SKM-1 (cell line): ENCODE measurements at regions not wholly inside any gene's neighbourhood (a gene's known extent, or its start where the extent isn't known, plus 50 kb on each side); places are given as distances from the start of the nearest gene placed in this dataset.
"Not testable (repeated sequence)": the region's sequence is repeated elsewhere in the genome, so short reads cannot be mapped to it uniquely, and the experiment has no call there.

Experiments
- DNase-seq: peaks from one replicate; lab custom pipeline; 2025; ENCODE audit not compliant: unreplicated experiment; lab: John Stamatoyannopoulos, UW

DNA sequence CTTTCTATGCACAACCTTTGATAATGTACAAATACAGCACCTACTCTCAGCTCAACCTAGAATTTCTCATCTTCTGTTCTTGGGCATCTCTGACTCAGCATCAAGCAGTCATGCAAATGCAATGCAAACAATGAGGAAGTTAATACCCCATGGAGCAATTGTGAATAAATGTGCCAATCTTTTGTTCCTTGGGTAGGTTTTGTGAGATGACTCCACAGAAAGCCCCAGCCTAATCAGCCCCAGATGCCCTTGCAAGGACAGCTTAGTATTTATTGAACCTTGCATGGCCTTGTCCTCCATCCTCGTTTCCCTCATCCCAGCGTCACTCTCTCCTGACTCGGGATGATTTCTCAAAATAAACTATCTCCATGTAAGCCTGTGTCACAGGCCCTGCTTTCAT is 494.7 kb upstream of the NECTIN3 start:
- no peak for DNase-seq

DNA sequence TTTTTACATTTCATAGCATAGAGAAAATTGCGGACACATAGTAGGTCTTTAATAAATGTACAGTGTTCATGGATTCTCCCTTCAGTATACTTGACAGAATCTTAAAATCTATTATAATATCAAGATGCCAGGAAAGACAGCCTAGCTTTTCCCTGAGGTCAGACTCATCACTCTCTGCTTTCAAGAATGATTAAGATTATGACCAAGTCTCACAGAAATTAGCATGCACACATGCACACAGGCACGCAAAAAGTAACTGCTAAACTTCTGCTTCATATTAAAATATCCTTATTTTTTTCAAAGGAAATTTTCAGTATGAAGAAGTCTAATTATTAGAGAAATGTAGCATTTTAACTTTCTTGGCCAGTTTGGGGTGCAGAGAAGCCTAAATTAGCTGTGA is 493.8 kb upstream of the NECTIN3 start:
- DNase-seq = no peak

DNA sequence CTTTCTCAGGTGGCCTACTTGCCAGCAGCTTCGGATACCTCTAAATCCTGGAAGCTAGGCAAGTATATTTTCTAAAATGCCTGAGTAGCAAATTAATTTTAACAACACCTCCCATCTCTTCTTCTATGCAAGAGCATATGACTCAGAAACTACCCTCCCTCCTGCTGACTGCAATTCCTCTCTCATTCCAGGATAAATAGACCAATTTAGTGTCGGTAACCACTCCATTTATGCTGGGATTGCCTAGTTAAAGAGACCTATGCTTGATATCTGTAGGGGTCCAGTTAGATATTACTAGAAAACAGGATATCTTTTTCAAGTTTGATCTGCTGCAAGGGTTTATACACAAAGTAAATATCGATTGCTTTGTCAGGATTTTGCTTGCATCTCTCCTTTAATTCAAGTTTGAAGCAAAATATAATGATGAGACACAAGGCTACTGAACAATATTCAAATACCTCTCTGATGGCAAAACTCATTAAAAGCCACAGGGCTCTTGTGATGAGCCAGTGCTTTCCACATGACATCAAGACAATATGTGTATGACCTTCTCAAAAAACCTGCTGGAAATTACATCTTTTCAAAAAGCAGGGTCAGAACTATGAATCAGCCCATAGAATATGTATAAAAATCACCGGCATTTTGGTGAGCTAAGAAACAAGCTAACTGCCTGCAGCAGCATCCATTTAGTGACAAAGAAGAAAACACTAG is 491.6 kb upstream of the NECTIN3 start:
- no peak for DNase-seq

DNA sequence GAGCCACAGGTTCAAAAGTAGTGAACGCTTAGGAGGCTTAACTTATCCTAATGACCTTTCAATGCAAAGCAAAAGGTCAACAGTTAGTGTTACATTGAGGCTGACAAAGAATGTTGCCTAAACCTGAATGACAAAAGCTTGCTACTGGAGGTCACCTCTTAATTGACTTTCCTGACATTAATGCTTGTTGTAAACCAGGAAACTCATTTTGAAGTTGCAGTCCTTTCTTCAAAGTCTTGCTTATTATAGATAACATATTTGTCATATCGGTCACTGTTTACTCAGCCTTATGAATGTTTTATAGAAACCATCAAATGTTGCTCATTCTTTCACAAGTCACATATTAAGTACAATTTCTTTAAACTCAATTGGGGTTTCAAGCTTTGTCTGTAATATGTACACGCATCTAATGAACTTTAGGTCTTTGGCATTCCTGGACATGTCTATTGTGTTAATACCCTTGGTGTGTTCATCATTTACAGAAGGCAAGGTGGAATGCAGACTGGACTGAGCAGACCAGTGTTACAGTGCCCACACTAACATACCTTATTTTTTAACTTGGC is 488.2 kb upstream of the NECTIN3 start:
- DNase-seq = no peak

DNA sequence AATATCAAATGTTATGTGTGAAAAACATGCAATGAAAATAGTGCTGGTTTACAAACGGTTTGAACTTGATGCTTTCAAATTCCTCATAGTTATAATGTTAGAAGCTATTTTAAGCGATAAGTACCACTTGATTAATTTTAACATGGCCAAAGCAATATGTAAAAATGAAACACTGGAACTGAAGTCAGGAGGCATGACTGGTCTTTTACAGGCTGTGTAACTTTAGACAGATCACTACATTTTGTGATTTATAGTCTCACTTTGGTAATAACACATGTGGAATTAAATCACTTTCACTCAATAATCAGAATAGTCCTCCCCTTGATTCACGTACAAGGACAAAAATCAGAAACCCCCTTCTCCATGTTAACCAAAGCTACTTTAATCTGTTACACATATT is 482.7 kb upstream of the NECTIN3 start:
- DNase-seq = no peak

DNA sequence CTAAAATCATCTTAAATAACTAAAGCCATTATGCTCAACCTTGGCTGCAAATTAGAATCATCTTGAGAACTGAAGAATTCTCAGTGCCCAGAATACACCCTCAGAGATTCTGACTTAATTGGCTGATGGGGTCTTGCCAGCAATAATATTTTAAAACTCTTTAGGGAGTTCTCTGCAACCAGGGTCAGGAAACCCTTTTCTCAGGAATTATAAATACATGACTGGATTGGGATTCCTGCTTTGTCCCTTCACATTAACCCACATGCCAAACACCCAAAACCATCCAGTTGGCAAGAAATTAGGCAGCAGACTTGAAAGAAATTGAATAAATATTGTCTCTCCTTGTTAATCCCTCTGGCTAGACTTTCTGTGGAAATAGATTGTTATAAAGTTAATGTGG is 482.3 kb upstream of the NECTIN3 start:
- DNase-seq = no peak

DNA sequence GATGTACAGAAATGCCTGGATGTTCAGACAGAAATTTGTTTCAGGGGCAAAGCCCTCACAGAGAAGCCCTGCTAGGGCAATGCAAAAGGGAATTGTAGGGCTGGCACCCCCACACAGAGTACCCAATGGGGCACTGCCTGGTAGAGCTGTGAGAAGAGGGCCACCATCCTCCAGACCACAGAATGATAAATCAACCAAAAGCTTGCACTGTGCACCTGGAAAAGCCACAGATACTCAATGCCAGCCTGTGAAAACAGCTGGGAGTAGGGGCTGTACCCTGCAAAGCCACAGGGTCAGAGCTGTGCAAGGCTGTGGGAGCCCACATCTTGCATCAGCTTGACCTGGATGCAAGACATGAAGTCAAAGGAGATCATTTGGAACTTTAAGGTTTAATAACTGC is 477.9 kb upstream of the NECTIN3 start:
- no peak for DNase-seq

DNA sequence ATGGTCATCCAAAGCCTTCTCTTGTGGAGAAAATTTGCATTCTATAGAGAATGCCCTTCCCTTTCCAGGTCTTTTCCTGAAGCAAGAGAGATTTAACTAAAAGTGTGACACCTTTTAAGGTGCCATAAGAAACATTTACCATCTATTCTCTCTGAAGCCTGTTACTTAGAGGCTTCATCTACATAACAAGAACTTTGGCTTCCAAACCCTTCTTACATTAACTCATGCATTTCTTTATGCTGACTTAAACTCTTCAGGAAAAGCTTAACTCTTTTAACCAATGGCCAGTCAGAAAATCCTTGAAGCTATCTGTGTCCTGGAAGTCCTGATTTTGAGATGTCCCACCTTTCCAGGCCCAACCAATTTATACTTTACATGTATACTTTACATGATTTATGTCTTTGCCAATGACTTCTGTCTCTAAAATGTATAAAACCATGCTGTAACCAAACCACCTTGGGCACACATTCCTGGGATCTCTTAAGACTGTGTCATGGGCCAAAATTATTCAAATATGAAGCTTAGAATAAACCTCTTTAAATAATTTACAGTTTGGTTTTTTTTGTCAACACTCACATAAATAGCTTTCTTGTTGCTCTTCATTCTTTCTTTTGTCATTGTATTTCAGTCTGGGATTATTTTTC is 472.6 kb upstream of the NECTIN3 start:
- DNase-seq = no peak

DNA sequence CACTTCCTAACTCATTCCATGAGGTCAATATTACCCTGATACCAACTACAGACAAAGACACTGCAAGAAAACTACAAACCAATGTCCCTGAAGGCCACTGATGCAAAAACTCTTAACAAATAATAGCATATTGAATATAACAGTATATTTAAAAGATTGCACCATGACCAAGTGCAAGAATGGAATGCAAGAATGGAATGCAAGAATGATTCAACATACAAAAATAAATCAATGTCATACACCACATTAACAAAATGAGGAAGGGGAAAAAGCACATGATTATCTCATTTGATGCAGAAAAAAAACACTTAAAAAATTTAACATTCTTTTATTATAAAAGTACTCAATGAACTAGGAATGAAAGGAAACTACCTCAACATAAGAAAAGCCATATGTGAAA is 463.1 kb upstream of the NECTIN3 start:
- DNase-seq = no peak

DNA sequence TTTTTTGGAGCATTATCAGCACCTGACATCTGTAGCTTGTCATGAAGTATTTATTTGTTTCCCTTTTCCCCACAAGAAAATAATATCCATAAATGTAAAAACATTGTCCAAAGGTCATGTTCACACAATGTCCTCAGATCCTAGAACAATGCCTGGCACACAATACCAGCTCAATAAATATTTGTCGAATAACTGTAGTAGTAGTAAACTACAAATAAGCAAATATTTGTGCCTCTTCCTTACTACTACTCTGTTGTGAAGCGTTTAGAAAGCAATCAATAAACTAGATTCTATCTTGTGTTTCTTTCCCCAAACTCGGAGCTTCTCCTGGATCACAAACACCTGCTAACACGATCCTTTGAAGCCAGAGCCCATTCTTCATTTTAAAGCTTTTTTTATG is 459.6 kb upstream of the NECTIN3 start:
- no peak for DNase-seq

DNA sequence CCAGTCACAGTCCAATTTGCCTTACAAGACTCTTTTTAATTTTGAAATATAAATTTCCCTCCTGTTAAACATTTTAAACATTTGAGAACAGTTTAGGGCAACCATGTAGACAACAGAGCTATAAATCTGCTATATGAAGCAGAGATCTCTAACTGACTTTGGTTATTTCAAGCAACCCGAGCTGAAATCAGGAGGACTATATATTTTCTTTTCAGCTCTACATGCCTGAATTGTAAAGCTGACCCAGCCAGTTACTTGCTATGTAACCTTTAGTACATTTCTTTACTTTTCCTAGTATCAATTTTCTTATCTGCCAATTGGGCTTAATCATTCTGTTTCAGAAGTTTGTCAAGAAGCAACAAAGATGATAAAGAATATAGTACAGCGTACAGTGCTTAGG is 457.4 kb upstream of the NECTIN3 start:
- no peak for DNase-seq

DNA sequence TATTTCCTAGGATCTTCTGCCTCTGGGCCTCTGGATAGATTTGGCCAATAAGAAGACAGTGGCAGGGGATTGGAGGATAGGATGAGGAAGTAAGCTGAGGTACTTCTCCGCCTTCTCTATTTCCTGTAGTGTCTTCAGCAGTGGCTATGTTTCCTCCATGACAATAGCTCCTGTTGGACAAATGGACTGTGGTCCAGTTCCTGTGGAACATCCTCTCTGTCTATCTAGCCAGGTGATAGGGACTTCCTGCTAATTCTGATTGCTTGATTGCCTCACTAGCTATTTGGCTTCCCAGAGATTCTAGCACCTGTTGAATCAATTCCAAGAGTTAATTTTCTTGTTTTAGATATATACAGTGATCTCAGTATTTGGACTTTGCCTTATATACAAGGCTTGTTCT is 456.2 kb upstream of the NECTIN3 start:
- DNase-seq = no peak

DNA sequence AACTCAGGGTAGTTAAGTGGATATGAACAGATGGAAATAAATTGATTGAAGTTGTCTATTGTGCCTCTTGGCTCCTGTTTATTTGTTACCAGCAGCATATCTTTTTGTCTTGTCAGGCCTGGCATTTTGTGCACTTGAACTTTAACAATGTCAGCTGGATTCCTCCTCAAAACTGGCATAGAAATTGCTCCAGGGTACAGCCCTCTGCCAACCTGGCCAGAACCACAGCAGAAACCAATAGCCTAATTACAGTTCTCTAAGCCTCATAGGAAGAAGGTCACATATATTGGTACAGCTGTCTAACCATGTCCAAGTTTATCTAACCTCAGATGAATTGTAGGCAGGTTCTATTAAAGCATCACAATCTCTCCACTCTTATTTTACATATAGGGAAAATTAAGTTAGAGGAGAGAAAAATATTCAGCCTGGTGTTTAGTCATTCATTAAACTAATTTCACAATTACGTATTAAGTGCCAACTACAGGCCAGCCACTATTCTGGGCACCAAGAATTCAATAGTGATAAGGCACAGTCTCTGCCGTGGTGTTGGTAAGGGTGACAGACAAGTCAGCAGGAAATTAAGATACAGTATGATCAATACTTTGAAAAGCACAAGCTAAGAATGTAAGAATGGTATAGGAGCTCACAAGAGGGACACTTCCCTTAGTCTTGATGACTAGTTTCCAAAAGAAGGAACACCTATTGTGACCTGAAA is 452.9 kb upstream of the NECTIN3 start:
- DNase-seq = no peak

DNA sequence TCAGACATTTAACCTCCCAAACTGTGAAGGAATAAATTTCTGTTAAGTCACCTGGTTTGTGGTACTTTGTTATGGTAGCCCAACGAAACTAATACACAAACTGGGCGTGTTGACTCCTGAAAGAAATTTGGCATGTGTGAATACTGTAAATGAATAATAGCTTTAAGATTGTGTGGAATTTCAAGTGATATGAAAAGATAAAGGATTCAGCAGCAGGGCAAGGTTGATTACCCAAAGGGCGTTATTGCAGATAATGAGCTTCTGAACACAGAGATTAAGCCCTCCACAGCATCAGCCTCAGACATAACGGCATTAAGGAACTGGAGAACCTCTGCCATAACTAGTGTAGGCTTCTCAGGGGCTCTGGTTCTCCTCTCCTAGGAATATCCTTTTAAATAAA is 451.5 kb upstream of the NECTIN3 start:
- no peak for DNase-seq

DNA sequence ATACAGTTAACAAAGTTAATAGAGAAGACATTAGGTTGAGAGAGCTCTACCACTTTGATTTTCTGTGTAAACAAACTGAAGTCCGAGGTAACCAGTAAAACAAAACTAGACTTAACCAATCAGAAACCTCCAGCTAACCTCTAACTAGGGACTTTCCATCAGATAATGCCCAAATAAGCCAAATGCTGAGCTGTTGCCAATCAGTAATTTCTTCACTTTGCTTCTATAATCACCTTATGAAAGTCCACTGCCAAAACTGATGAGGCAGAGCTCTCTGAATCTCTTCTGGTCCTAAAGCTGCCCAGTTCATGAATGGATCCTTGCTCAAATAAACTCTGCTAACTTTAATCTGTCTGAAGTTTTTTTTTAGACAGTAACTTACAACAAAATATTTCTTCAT is 448.0 kb upstream of the NECTIN3 start:
- no peak for DNase-seq

DNA sequence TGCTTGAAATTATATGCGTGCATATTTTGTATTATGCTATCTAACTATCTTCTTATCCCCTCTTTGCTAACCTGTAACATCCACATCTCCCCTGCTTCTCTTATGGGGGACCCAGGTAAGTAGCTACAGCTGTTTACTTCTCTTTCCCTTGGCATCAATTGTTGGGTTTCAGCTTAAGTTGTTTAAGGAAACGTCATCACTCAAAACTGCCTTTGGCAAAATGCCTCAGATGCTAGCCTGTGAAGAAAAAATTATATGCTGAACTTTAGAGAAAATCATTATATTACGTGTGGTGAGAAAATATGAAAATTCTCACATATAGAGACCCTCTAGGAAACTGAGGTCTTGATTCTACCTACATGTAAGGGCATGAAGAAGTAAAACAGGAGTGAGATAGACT is 447.0 kb upstream of the NECTIN3 start:
- DNase-seq = no peak

DNA sequence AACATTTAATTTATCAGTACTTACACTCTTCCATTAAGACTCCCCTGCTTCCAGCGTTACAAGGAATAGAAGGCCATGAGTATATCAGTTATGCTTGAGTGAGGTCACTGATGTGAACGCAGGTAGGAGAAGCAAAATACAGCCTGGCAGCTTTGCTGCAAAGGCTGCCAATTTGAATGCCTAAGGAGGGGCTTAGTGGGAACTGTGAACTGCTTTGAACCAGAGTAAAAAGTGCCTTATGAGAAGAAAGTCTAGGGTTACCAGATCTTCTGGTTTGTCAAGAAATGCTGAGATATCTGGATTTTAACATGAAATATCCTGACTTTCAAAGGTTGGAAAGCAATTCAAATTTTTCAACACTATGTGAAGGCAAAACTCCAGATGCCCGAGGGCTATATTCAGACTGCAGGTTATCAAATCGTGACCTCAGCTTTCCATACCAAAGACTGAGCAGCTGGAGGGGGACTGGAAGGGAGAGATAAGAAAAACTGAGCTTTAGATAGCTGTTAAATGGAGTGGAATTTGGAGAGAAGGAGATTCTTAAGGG is 446.3 kb upstream of the NECTIN3 start:
- no peak for DNase-seq

DNA sequence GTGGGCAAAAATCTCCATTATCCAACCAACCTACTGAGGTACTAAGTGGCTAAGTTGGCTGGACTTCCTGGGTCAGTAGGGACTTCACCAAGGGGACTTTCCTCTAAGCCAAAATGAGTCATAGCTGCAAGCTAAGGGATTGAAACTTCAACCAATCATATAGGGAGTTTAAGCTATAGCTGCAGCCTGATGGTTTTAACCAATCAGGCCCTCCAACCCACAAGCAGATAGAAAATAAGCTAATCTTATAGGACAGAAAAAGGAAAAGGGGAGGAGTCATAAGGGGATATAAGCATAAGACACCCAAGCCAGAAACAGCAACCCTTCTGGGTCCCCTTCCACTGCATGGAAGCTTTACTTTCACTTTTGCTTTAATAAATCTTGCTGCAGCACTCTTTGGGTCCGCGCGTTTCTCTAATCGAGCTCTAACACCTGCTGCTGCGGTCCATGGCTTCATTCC is 444.9 kb upstream of the NECTIN3 start:
- DNase-seq = not testable (repeated sequence)

DNA sequence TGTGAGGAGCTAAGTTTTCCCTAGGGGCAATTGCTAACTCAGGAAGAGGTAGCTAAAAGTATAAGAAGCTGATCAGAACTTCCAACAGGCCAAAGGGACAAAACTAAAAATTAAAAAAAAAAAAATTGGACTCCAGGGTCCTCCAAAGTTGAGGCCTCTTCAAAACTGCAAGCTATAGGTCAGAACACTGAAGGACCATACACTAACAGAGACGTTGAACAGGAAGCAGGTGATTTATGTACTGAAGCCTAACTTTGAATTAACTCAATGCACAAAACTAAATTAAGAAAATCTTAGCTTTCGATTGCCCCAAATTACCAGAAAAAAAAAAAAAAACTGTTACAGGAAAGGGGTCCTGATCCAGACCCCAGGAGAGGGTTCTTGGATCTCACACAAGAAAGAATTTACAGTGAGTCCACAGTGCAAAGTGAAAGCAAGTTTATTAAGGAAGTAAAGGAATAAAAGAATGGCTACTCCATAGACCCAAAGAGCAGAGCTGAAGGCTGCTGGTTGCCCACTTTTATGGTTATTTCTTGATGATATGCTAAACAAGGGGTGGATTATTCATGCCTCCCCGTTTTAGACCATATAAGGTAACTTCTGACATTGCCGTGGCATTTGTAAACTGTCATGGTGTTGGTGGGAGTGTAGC is 442.8 kb upstream of the NECTIN3 start:
- DNase-seq = no peak

DNA sequence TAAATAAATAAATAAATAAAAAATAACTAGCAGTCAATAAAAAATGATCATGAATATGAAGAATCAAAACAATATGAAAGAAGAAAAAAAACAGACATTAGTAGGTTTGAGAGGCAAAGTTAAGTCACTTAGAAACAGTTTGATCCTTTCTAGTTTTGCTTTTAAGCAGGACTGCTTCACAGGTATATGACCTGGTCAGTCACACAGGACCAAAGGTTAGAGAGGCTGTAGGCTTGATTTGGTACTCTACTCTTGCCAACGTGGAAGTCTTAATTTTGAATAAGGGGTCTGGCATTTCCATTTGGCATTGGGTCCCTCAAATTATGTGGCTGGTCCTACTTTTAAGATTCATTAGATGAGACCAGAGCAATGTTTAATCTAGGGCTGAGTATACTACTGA is 441.7 kb upstream of the NECTIN3 start:
- no peak for DNase-seq

DNA sequence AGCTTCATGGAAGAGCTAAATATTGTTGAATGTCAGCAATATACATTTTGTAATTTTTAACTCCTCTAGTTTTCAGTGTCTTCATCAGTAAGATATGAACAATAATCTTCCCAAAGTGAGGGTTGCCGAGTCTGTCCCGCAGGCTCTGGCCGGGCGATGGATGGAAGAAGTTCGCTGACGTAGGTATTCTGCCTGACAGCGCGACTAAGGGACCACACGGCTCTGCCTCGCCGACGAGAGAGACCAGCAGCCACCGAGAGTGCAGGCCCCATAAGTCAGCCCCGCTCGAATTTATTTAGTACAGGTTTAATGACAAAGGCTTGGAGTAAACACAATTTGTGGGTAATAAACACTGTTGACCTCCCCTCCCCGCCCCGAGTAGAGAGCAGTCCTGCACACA is 427.4 kb upstream of the NECTIN3 start:
- no peak for DNase-seq
